A549 (cell line): ENCODE measurements at regions not wholly inside any gene's neighbourhood (a gene's known extent, or its start where the extent isn't known, plus 50 kb on each side); places are given as distances from the start of the nearest gene placed in this dataset.

Experiments used
- ATAC-seq, 2 experiments: fragments of 200-7000 bp in 1 of 2; fragments of >200 bp in 1 of 2; cut with Nextera tagmentation in 1 of 2; cut with Tn5 transposase in 1 of 2; 3 replicates each; pipeline versions ENCODE4 v1.8.0 to v1.9.1; 2018 to 2020; ENCODE audit warnings: mild to moderate bottlenecking in 1 of 2, moderate library complexity in 1 of 2
- CTCF ChIA-PET: fragments of 300-600 bp; sonication (Branson Sonifier 250); formaldehyde crosslinking; extraction: SDS; loops from one replicate; lab custom pipeline; 2021; ENCODE audit warnings: antibody characterized with exemption, inconsistent platforms; lab: Yijun Ruan, JAX
- POLR2A ChIA-PET: fragments of 350-600 bp; formaldehyde crosslinking; extraction: SDS; loops from one replicate; lab custom pipeline; 2021; ENCODE audit warnings: antibody characterized with exemption, inconsistent platforms; lab: Yijun Ruan, JAX
- DNase-seq, 2 experiments: peaks; one replicate each; pipeline versions ENCODE4 v3.0.0 to v3.0.0-alpha.2; 2011 to 2016; ENCODE audit warnings: low read depth in 1 of 2, low spot score in 1 of 2
- FAIRE-seq: peaks from 2 replicates; lab custom pipeline; 2011; peaks lifted over from hg19 to GRCh38; lab: Jason Lieb, UNC
- H3K27ac ChIP-seq, 2 experiments: fragments of >200 bp; sonication (Bioruptor Twin); formaldehyde crosslinking; 3 replicates each; pipeline ENCODE4 v1.5.1; 2016 to 2017
- H3K4me1 ChIP-seq: fragments of >200 bp; sonication (Bioruptor Twin); formaldehyde crosslinking; 3 replicates; pipeline ENCODE4 v1.6.1; 2016
- H3K4me2 ChIP-seq: fragments of >200 bp; sonication (Bioruptor Twin); formaldehyde crosslinking; 3 replicates; pipeline ENCODE4 v1.6.1; 2016
- H3K4me3 ChIP-seq: fragments of >200 bp; sonication (Bioruptor Twin); formaldehyde crosslinking; 3 replicates; pipeline ENCODE4 v1.5.1; 2016
- H3K9me3 ChIP-seq: fragments of >200 bp; sonication (Bioruptor Twin); formaldehyde crosslinking; 3 replicates; pipeline ENCODE4 v1.6.1; 2016
- ATOH8 ChIP-seq: fragments of 250-450 bp; sonication (Bioruptor Pico); IDR thresholded peaks from 2 replicates; pipeline ENCODE4 v1.5.0; 2020; ENCODE audit warnings: low read depth, mild to moderate bottlenecking, moderate library complexity
- BCL3 ChIP-seq: fragments of >200 bp; sonication (Bioruptor Twin); formaldehyde crosslinking; IDR thresholded peaks from 3 replicates; pipeline ENCODE4 v1.6.1; 2016
- BHLHE40 ChIP-seq: IDR thresholded peaks from 2 replicates; pipeline ENCODE4 v1.6.1; 2012; ENCODE audit warnings: low read depth, low read length, inconsistent platforms
- CBX8 ChIP-seq: fragments of 200-600 bp; sonication (generic); IDR thresholded peaks from 2 replicates; pipeline ENCODE4 v1.6.1; 2016
- CHD2 ChIP-seq: fragments of 150-350 bp; IDR thresholded peaks from 2 replicates; pipeline ENCODE4 v1.6.1; 2014; ENCODE audit warnings: low read length; ENCODE audit not compliant: partially characterized antibody
- E2F6 ChIP-seq: IDR thresholded peaks from 2 replicates; pipeline ENCODE4 v1.6.1; 2012; ENCODE audit warnings: low read depth, borderline replicate concordance
- EHF ChIP-seq: fragments of 250-450 bp; sonication (Bioruptor Pico); IDR thresholded peaks from 2 replicates; pipeline ENCODE4 v1.5.0; 2020; ENCODE audit warnings: mild to moderate bottlenecking
- EP300 ChIP-seq, 2 experiments: fragments of >200 bp; sonication (Bioruptor Twin); formaldehyde crosslinking; IDR thresholded peaks; 2 replicates in 1 of 2; 3 replicates in 1 of 2; pipeline ENCODE4 v1.6.1; 2016 to 2017
- ESRRA ChIP-seq: fragments of 150-350 bp; IDR thresholded peaks from 2 replicates; pipeline ENCODE4 v1.6.1; 2014; ENCODE audit warnings: mild to moderate bottlenecking, low read length, borderline replicate concordance
- FOSB ChIP-seq: fragments of 250-450 bp; sonication (Bioruptor Pico); IDR thresholded peaks from 2 replicates; pipeline ENCODE4 v1.5.0; 2020; ENCODE audit warnings: mild to moderate bottlenecking, moderate library complexity
- FOSL2 ChIP-seq, 2 experiments: fragments of 450-650 bp in 1 of 2; fragments of >200 bp in 1 of 2; sonication (Bioruptor Twin) in 1 of 2; formaldehyde crosslinking; IDR thresholded peaks; 2 replicates each; pipeline versions ENCODE4 v1.5.0 to v1.6.1; 2016 to 2020; ENCODE audit warnings: mild to moderate bottlenecking in 1 of 2, moderate library complexity in 1 of 2
- GATA3 ChIP-seq: IDR thresholded peaks from 2 replicates; pipeline ENCODE4 v1.6.1; 2012; ENCODE audit warnings: borderline replicate concordance
- HES2 ChIP-seq: fragments of >200 bp; sonication (Bioruptor Twin); formaldehyde crosslinking; IDR thresholded peaks from 2 replicates; pipeline ENCODE4 v1.6.1; 2016
- HEYL ChIP-seq: fragments of 250-450 bp; sonication (Bioruptor Pico); IDR thresholded peaks from 2 replicates; pipeline ENCODE4 v1.8.0; 2021; ENCODE audit warnings: mild to moderate bottlenecking, moderate library complexity
- JUN ChIP-seq, 2 experiments: fragments of >200 bp; sonication (Bioruptor Twin); formaldehyde crosslinking; IDR thresholded peaks; 2 replicates in 1 of 2; 3 replicates in 1 of 2; pipeline ENCODE4 v1.6.1; 2016 to 2017
- KDM5A ChIP-seq: fragments of 200-600 bp; sonication (generic); IDR thresholded peaks from 2 replicates; pipeline ENCODE4 v1.6.1; 2016; ENCODE audit warnings: antibody characterized with exemption, mild to moderate bottlenecking
- MAX ChIP-seq: IDR thresholded peaks from 2 replicates; pipeline ENCODE4 v1.6.1; 2012
- MYC ChIP-seq: IDR thresholded peaks from 2 replicates; pipeline ENCODE4 v1.6.1; 2012; ENCODE audit warnings: mild to moderate bottlenecking, inconsistent platforms, low read length, improper control_type of control experiment, borderline replicate concordance
- NPAS2 ChIP-seq: fragments of 250-450 bp; sonication (Bioruptor Pico); IDR thresholded peaks from 2 replicates; pipeline ENCODE4 v1.8.0; 2022; ENCODE audit warnings: mild to moderate bottlenecking, moderate library complexity, borderline replicate concordance
- PBX3 ChIP-seq: IDR thresholded peaks from 2 replicates; pipeline ENCODE4 v1.6.1; 2012
- POLR2A ChIP-seq: IDR thresholded peaks from 2 replicates; pipeline ENCODE4 v1.6.1; 2012; ENCODE audit warnings: mild to moderate bottlenecking, low read length
- RAD21 ChIP-seq, 2 experiments: fragments of >200 bp in 1 of 2; sonication (Bioruptor Twin) in 1 of 2; formaldehyde crosslinking in 1 of 2; IDR thresholded peaks in 1 of 2; conservative IDR thresholded peaks in 1 of 2; 2 replicates in 1 of 2; 3 replicates in 1 of 2; pipeline ENCODE4 v1.6.1; 2012 to 2018; ENCODE audit warnings: inconsistent platforms in 1 of 2
- SMC3 ChIP-seq: fragments of >200 bp; sonication (Bioruptor Twin); formaldehyde crosslinking; IDR thresholded peaks from 3 replicates; pipeline ENCODE4 v1.6.1; 2018; ENCODE audit warnings: inconsistent platforms
- TFCP2L1 ChIP-seq: fragments of 250-450 bp; sonication (Bioruptor Pico); IDR thresholded peaks from 2 replicates; pipeline ENCODE4 v1.5.0; 2021; ENCODE audit warnings: mild to moderate bottlenecking
- TP53 ChIP-seq: fragments of 250-450 bp; sonication (Bioruptor Pico); IDR thresholded peaks from 2 replicates; pipeline ENCODE4 v1.5.0; 2021; ENCODE audit warnings: mild to moderate bottlenecking, moderate library complexity
- WGBS: methylation state at CpG from one replicate; pipeline ENCODE4 v1.1.6; 2017; ENCODE audit errors: missing lambda C conversion rate; 5-methylcytosine and 5-hydroxymethylcytosine counted together

- no peak overlapping the region for H3K27ac ChIP-seq
- POLR2A ChIA-PET: no interaction called here
- no peaks in the 10 kb centered on the region for H3K4me1 ChIP-seq
- ATAC-seq: no peak
- no peak for FAIRE-seq
- no peak overlapping the region for H3K4me2 ChIP-seq
- 0% methylated on average over 2 of the region's 2 CpGs for WGBS
- TF ChIP-seq MAX (no peak), BHLHE40 (no peak), E2F6 (no peak), POLR2A (no peak), EHF (no peak), SMC3 (no peak), ATOH8 (no peak), KDM5A (no peak), MYC (no peak), BCL3 (no peak), NPAS2 (CRISPR knock-in tag) (no peak), GATA3 (no peak)
- no peaks in the 10 kb centered on the region for H3K9me3 ChIP-seq
- CTCF ChIA-PET: no interaction called here
- DNase-seq: no peak
- no peak overlapping the region for H3K4me3 ChIP-seq
These were observed 505.0 kb downstream of the HS3ST4 start for GRCh38 chr16:26196802-26197201.

GRCh38 chr16:26197707-26198106 lies 505.9 kb downstream of the HS3ST4 start:
- no peak overlapping the region for H3K4me2 ChIP-seq
- ATAC-seq (no peak), DNase-seq (no peak), FAIRE-seq (no peak)
- ChIA-PET POLR2A (no interaction called here), CTCF (no interaction called here)
- no peak overlapping the region for H3K4me3 ChIP-seq
- no peaks in the 10 kb centered on the region for H3K4me1 ChIP-seq
- H3K27ac ChIP-seq: no peak overlapping the region
- 5% methylated on average over 4 of the region's 4 CpGs for WGBS
- no peaks in the 10 kb centered on the region for H3K9me3 ChIP-seq
- no peak for TF ChIP-seq PBX3
- TF ChIP-seq CHD2: no peak
- TF ChIP-seq ESRRA: no peak
- TF ChIP-seq FOSL2 (IDR thresholded peaks at IDR 0.05): no peak
- TF ChIP-seq FOSL2 (CRISPR knock-in tag; IDR thresholded peaks at IDR 0.05): no peak
- no peak for TF ChIP-seq CBX8
- TF ChIP-seq RAD21 (conservative IDR thresholded peaks at IDR 0.05 in 1 of 2, IDR thresholded peaks at IDR 0.05 in 1 of 2): no peak
- TF ChIP-seq SMC3: no peak
- TF ChIP-seq HES2: no peak
- no peak for TF ChIP-seq JUN (IDR thresholded peaks at IDR 0.05)
- TF ChIP-seq TFCP2L1: no peak
- no peak for TF ChIP-seq EP300 (IDR thresholded peaks at IDR 0.05)
- no peak for TF ChIP-seq GATA3
- TF ChIP-seq HEYL (CRISPR knock-in tag): no peak
- no peak for TF ChIP-seq FOSB
- no peak for TF ChIP-seq TP53
